ENCODE measurements at regions not wholly inside any gene's neighbourhood (a gene's known extent, or its start where the extent isn't known, plus 50 kb on each side); places are given as distances from the start of the nearest gene placed in this dataset.

DNA sequence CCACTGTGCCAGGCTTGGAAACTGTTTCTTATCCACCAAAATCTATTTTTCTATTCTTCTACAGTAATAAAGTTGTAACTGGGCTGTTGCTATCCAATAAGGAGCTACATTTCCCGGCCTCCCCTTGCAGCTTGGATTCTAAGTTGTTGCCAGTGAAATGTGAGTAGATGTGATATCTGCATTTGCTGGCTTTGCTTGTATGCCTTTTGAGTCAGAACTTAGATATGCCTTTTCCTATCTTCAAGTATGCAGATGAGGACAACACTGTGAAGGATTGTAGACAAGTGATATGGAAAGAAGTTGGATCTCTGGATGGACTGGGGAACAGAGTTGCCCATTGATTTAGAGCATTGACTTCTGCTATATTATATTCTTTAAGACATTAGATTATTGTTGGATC, 236.9 kb downstream of the REEP3 start:
- Histone ChIP-seq H3K9me3 (no peaks in the 10 kb centered on the region), H3K4me3 (ENCODE audit: low read depth, low read length) (no peak overlapping the region), H3K36me3 (ENCODE audit: control insufficient read depth, insufficient read depth, low read length) (no peaks in the 10 kb centered on the region), H3K4me1 (no peaks in the 10 kb centered on the region), H3K27me3 (replicated peaks; ENCODE audit: control insufficient read depth, insufficient read depth, low read length) (no peaks in the 10 kb centered on the region)
- no peak for DNase-seq
- TF ChIP-seq, protein P1, sequence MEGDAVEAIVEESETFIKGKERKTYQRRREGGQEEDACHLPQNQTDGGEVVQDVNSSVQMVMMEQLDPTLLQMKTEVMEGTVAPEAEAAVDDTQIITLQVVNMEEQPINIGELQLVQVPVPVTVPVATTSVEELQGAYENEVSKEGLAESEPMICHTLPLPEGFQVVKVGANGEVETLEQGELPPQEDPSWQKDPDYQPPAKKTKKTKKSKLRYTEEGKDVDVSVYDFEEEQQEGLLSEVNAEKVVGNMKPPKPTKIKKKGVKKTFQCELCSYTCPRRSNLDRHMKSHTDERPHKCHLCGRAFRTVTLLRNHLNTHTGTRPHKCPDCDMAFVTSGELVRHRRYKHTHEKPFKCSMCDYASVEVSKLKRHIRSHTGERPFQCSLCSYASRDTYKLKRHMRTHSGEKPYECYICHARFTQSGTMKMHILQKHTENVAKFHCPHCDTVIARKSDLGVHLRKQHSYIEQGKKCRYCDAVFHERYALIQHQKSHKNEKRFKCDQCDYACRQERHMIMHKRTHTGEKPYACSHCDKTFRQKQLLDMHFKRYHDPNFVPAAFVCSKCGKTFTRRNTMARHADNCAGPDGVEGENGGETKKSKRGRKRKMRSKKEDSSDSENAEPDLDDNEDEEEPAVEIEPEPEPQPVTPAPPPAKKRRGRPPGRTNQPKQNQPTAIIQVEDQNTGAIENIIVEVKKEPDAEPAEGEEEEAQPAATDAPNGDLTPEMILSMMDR (IDR thresholded peaks at IDR 0.05; ENCODE audit: insufficient read depth in 1 of 2, low read depth in 1 of 2, low read length in 1 of 2, severe bottlenecking in 1 of 2, unreplicated experiment in 1 of 2): no peak
- H3K9me3 Mint-ChIP-seq (ENCODE audit: unreplicated experiment): no peaks in the 10 kb centered on the region
- no peaks in the 10 kb centered on the region for H3K36me3 Mint-ChIP-seq (ENCODE audit: insufficient read depth, unreplicated experiment)
- BruUV-seq (replicated peaks): no TSS peak
- no peaks in the 10 kb centered on the region for H3K4me1 Mint-ChIP-seq (ENCODE audit: low read depth, unreplicated experiment)
- no peaks in the 10 kb centered on the region for H3K27me3 Mint-ChIP-seq (ENCODE audit: insufficient read depth, unreplicated experiment)
- ChIA-PET CTCF (interaction anchor here (2.1 kb wide), 1 partner anchor 9 kb away, joined by 7 read pairs; no protein-coding TSS in a partner anchor), POLR2A (no interaction called here)
- intact Hi-C loops (cut with micrococcal nuclease; ENCODE audit: unreplicated experiment): no loop called here
- no peak overlapping the region for H3K4me3 Mint-ChIP-seq (ENCODE audit: unreplicated experiment)
- H3K27ac Mint-ChIP-seq (ENCODE audit: unreplicated experiment): no peak overlapping the region

DNA sequence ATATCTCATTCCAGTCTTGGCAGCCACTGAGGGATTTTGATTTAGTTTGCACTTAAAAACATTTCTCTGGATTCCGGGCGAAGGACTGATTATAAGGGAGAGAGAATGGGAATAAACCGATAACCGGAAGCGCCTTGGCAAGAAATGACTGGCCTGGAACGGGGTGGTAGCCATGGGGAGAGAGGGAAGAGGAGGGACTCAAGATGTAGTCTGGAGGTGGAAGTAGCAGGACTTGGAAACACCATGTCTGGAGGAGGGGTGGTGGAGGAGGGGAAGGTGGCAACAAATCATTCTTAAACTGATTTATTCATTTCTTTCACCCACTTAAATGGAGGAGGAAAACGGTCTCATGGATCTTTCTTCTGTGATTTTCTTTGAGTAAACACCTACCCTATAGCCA, 238.1 kb downstream of the REEP3 start:
- H3K4me3 Mint-ChIP-seq (ENCODE audit: unreplicated experiment): no peak overlapping the region
- ChIA-PET CTCF (interaction anchor here (1.6 kb wide), 1 partner anchor 39 kb away, joined by 3 read pairs; no protein-coding TSS in a partner anchor), POLR2A (no interaction called here)
- no peaks in the 10 kb centered on the region for H3K27me3 Mint-ChIP-seq (ENCODE audit: insufficient read depth, unreplicated experiment)
- H3K4me1 Mint-ChIP-seq (ENCODE audit: low read depth, unreplicated experiment): no peaks in the 10 kb centered on the region
- H3K36me3 ChIP-seq (ENCODE audit: control insufficient read depth, insufficient read depth, low read length): no peaks in the 10 kb centered on the region
- no peaks in the 10 kb centered on the region for H3K9me3 ChIP-seq
- intact Hi-C loops (cut with micrococcal nuclease; ENCODE audit: unreplicated experiment): no loop called here
- H3K4me3 ChIP-seq (ENCODE audit: low read depth, low read length): no peak overlapping the region
- H3K36me3 Mint-ChIP-seq (ENCODE audit: insufficient read depth, unreplicated experiment): no peaks in the 10 kb centered on the region
- H3K9me3 Mint-ChIP-seq (ENCODE audit: unreplicated experiment): no peaks in the 10 kb centered on the region
- no peaks in the 10 kb centered on the region for H3K27me3 ChIP-seq (replicated peaks; ENCODE audit: control insufficient read depth, insufficient read depth, low read length)
- TF ChIP-seq, protein P1 (IDR thresholded peaks at IDR 0.05; ENCODE audit: insufficient read depth in 1 of 2, low read depth in 1 of 2, low read length in 1 of 2, severe bottlenecking in 1 of 2, unreplicated experiment in 1 of 2): no peak
- DNase-seq: no peak
- H3K4me1 ChIP-seq: no peaks in the 10 kb centered on the region
- BruUV-seq (replicated peaks): no TSS peak
- H3K27ac Mint-ChIP-seq (ENCODE audit: unreplicated experiment): no peak overlapping the region

DNA sequence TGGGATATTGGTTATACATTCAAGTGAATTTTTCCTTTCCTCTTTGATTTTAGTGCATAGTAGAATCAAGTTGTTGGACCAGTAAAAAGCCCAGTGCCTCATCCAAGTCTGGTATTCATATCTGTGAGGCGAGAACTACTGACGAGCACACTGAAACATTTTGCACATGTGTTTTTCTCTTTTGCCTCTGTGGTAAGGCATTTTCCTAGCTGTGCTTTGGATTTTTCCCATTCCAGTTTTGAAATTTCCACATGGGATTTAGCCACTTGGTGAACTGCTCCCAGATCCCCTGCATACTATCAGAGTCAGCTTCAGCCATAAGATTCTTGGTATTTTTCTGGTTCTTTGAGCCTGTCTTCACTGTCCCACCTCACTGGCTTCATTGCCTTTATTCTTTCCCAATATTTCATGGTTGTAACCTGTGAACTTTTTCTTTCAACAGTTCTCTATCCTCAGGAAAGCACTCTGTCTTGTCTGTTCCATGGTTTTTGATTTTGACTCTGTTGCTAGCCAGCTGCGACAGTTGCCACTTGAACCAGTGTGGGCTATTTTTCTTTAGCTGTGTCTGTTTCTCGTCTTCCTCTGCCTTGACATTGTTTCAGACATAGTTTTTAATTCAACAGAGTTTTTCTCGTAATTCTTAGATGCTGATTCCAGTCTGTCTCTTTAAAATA, 239.0 kb downstream of the REEP3 start:
- H3K9me3 ChIP-seq: no peaks in the 10 kb centered on the region
- H3K36me3 ChIP-seq (ENCODE audit: control insufficient read depth, insufficient read depth, low read length): no peaks in the 10 kb centered on the region
- H3K4me3 ChIP-seq (ENCODE audit: low read depth, low read length): no peak overlapping the region
- intact Hi-C loops (cut with micrococcal nuclease; ENCODE audit: unreplicated experiment): no loop called here
- no peak overlapping the region for H3K27ac Mint-ChIP-seq (ENCODE audit: unreplicated experiment)
- TF ChIP-seq, protein P1 (IDR thresholded peaks at IDR 0.05; ENCODE audit: insufficient read depth in 1 of 2, low read depth in 1 of 2, low read length in 1 of 2, severe bottlenecking in 1 of 2, unreplicated experiment in 1 of 2): no peak
- CTCF ChIA-PET: interaction anchor here (1.6 kb wide), 1 partner anchor 40 kb away, joined by 3 read pairs; no protein-coding TSS in a partner anchor
- H3K9me3 Mint-ChIP-seq (ENCODE audit: unreplicated experiment): no peaks in the 10 kb centered on the region
- no peaks in the 10 kb centered on the region for H3K27me3 Mint-ChIP-seq (ENCODE audit: insufficient read depth, unreplicated experiment)
- DNase-seq: no peak
- no TSS peak for BruUV-seq (replicated peaks)
- no peaks in the 10 kb centered on the region for H3K4me1 Mint-ChIP-seq (ENCODE audit: low read depth, unreplicated experiment)
- no peaks in the 10 kb centered on the region for H3K27me3 ChIP-seq (replicated peaks; ENCODE audit: control insufficient read depth, insufficient read depth, low read length)
- no peak overlapping the region for H3K4me3 Mint-ChIP-seq (ENCODE audit: unreplicated experiment)
- H3K4me1 ChIP-seq: no peaks in the 10 kb centered on the region
- POLR2A ChIA-PET: no interaction called here
- no peaks in the 10 kb centered on the region for H3K36me3 Mint-ChIP-seq (ENCODE audit: insufficient read depth, unreplicated experiment)

All from Caco-2 (cell line).